Stomach (tissue), 8 donors: ENCODE measurements at regions not wholly inside any gene's neighbourhood (a gene's known extent, or its start where the extent isn't known, plus 50 kb on each side); places are given as distances from the start of the nearest gene placed in this dataset.

Source experiments
- DNase-seq, 2 donors: peaks; one replicate each; pipeline versions ENCODE4 v3.0.0 to v3.0.0-alpha.2; 2013 to 2019
- H3K27ac ChIP-seq, 5 donors: fragments of 200-600 bp in 4 of 5; sonication (generic) in 4 of 5; one replicate each; pipeline ENCODE4 v1.5.1; 2013 to 2019; ENCODE audit warnings: mild to moderate bottlenecking in 1 of 5, moderate library complexity in 1 of 5
- H3K27me3 ChIP-seq, 3 donors: fragments of 200-600 bp; sonication (generic); one replicate each; pipeline ENCODE4 v1.5.1; 2017 to 2019; ENCODE audit warnings: mixed run types in 1 of 3
- H3K36me3 ChIP-seq, 4 donors: fragments of 200-600 bp; sonication (generic); 1 replicate in 3 of 4; 2 replicates in 1 of 4; pipeline ENCODE4 v1.5.1; 2016 to 2019
- H3K4me1 ChIP-seq, 4 donors: fragments of 200-600 bp; sonication (generic); one replicate each; pipeline ENCODE4 v1.5.1; 2016 to 2019
- H3K4me3 ChIP-seq, 4 donors: fragments of 200-600 bp; sonication (generic) in 3 of 4; one replicate each; pipeline ENCODE4 v1.5.1; 2016 to 2019; ENCODE audit warnings: mild to moderate bottlenecking in 1 of 4
- H3K9me3 ChIP-seq, 4 donors: fragments of 200-600 bp; sonication (generic); one replicate each; pipeline ENCODE4 v1.5.1; 2016 to 2019
- EP300 ChIP-seq: sonication (generic); formaldehyde crosslinking; IDR thresholded peaks from one replicate; pipeline ENCODE4 v1.6.1; 2017; ENCODE audit warnings: antibody characterized with exemption
- POLR2A ChIP-seq, 4 donors: fragments of 450-650 bp; IDR thresholded peaks; one replicate each; pipeline ENCODE4 v1.6.1; 2016; ENCODE audit warnings: antibody characterized with exemption in 4 of 4, control low read depth in 2 of 4, mild to moderate bottlenecking in 1 of 4, moderate library complexity in 1 of 4
- POLR2AphosphoS5 ChIP-seq, 3 donors: sonication (generic); formaldehyde crosslinking; IDR thresholded peaks; one replicate each; pipeline ENCODE4 v1.6.1; 2016; ENCODE audit warnings: antibody characterized with exemption in 3 of 3
- WGBS, 5 donors: extraction: QIAGEN DNeasy Blood & Tissue Kit in 3 of 5; methylation state at CpG; one replicate each; pipeline versions ENCODE4 v1.1.5 to v1.1.7; 2013 to 2018; 5-methylcytosine and 5-hydroxymethylcytosine counted together
- intact Hi-C: fragments of 100-400 bp; cut with DNase I; formaldehyde crosslinking; loops from one replicate; pipeline ENCODE4 v1.15.1; 2023; ENCODE audit warnings: low total_unique reads
- TF ChIP-seq, protein P1 (sequence below), 7 experiments: fragments of 450-650 bp in 4 of 7; fragments of 200-600 bp in 3 of 7; sonication (generic) in 3 of 7; IDR thresholded peaks; one replicate each; pipeline ENCODE4 v1.5.1; 2016 to 2019; ENCODE audit warnings: antibody characterized with exemption in 7 of 7, control low read depth in 2 of 7, mild to moderate bottlenecking in 1 of 7
- donor health status: healthy with polysubstance abuse.
- donor health status: Bipolar disorder and iron deficiency.
- donor health status: healthy.

DNA sequence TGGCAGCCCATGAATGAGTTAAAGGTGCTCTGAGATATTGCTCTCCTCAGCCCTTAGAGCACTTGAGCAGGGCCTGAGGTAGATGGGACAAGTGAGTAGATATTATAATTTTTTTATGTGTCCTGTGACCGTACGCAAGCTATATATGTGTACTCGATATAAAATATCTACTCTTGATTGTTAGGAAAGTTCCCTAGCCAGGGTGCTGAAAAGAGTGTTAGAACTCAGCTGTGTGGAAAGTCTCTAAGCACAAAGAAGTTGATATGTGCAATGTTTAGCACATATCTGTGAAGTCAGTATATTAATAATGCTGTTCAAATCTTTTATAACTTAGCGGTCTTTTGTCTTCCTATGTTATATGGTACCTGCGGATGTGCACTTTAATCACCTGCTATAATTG, 114.6 kb upstream of the PLD5 start:
- no peak for DNase-seq
- no peaks in the 10 kb centered on the region for H3K36me3 ChIP-seq
- intact Hi-C loops: no loop called here
- WGBS, 5 donors: 89 to 93% (median 92%) methylated on average over 5 of the region's 5 CpGs
- H3K27me3 ChIP-seq: no peaks in the 10 kb centered on the region
- no peaks in the 10 kb centered on the region for H3K9me3 ChIP-seq
- no peak overlapping the region for H3K4me3 ChIP-seq
- TF ChIP-seq POLR2AphosphoS5 (IDR thresholded peaks at IDR 0.05) (no peak), POLR2A (IDR thresholded peaks at IDR 0.05) (no peak), EP300 (no peak)
- TF ChIP-seq, protein P1, sequence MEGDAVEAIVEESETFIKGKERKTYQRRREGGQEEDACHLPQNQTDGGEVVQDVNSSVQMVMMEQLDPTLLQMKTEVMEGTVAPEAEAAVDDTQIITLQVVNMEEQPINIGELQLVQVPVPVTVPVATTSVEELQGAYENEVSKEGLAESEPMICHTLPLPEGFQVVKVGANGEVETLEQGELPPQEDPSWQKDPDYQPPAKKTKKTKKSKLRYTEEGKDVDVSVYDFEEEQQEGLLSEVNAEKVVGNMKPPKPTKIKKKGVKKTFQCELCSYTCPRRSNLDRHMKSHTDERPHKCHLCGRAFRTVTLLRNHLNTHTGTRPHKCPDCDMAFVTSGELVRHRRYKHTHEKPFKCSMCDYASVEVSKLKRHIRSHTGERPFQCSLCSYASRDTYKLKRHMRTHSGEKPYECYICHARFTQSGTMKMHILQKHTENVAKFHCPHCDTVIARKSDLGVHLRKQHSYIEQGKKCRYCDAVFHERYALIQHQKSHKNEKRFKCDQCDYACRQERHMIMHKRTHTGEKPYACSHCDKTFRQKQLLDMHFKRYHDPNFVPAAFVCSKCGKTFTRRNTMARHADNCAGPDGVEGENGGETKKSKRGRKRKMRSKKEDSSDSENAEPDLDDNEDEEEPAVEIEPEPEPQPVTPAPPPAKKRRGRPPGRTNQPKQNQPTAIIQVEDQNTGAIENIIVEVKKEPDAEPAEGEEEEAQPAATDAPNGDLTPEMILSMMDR (IDR thresholded peaks at IDR 0.05): no peak
- H3K27ac ChIP-seq: no peak overlapping the region
- no peaks in the 10 kb centered on the region for H3K4me1 ChIP-seq

DNA sequence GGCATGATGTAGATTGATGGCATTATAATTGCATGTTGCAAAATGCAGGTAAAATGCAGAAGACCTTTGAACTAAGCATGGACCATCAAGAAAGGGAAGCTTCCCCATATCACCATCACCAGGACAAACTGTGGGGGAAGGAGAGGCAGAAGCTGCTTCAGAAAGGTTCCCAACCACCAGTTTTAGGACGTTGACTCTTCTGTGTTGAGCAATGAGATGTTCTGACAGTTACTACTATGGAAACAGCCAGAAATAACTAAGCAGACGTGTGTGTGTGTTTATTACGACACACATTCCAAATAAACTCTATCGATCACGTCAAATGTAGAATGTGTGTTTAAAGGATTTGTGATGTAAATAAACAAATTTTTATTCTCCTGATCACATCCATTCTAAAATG, 110.2 kb upstream of the PLD5 start:
- Histone ChIP-seq H3K27ac (no peak overlapping the region), H3K4me3 (no peak overlapping the region), H3K9me3 (no peaks in the 10 kb centered on the region), H3K27me3 (no peaks in the 10 kb centered on the region), H3K36me3 (no peaks in the 10 kb centered on the region), H3K4me1 (no peaks in the 10 kb centered on the region)
- no peak for DNase-seq
- intact Hi-C loops: no loop called here
- TF ChIP-seq EP300: no peak
- TF ChIP-seq, protein P1 (IDR thresholded peaks at IDR 0.05): no peak
- no peak for TF ChIP-seq POLR2AphosphoS5 (IDR thresholded peaks at IDR 0.05)
- no peak for TF ChIP-seq POLR2A (IDR thresholded peaks at IDR 0.05)
- 63 to 73% (median 69%) methylated on average over 5 of the region's 5 CpGs for WGBS, 5 donors

DNA sequence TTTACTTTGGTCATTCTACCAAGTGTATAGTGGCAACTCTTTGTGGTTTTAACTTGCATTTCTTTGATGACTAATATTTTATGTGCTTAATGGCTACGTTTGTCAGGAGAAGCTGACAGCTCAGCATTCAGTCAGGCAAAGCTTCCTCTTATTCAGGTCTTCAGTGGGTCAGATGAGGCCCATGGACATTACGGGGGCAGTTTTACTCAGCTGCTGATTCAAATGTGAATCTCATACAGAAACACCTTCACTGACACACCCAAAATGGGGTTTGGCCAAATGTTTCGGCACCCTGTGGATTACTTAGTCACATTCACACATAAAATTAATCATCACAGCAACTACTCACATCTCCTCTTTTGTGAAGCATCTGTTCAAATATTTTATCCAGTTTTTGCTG, 104.9 kb upstream of the PLD5 start:
- Histone ChIP-seq H3K27me3 (no peaks in the 10 kb centered on the region), H3K4me1 (no peaks in the 10 kb centered on the region), H3K36me3 (no peaks in the 10 kb centered on the region), H3K9me3 (no peaks in the 10 kb centered on the region), H3K27ac (no peak overlapping the region), H3K4me3 (no peak overlapping the region)
- DNase-seq: no peak
- WGBS, 5 donors: 50 to 59% (median 57%) methylated on average over 3 of the region's 3 CpGs
- no peak for TF ChIP-seq POLR2AphosphoS5 (IDR thresholded peaks at IDR 0.05)
- intact Hi-C loops: no loop called here

DNA sequence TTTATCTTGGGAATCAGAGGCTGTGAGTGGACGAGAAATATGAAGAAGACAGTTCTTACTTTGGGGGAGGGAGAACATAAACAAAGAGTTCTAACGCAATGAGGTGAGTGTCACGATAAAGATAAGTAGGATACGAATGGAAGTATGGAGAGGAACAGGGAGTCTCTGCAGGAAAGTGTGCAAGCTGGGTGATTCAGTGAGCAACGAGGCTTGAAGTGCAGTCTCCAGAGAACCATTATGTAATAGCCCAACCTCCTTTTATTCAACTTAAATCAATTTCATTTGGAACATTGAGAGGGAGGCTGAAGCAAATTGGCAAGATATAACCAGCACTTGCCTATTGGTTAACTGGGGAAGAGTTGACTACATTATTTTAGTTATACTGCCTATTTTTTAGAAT, 99.3 kb upstream of the PLD5 start:
- WGBS, 5 donors: 30 to 61% (median 56%) methylated on average over 5 of the region's 5 CpGs
- Histone ChIP-seq H3K4me3 (no peak overlapping the region), H3K36me3 (no peaks in the 10 kb centered on the region), H3K4me1 (no peaks in the 10 kb centered on the region), H3K27me3 (no peaks in the 10 kb centered on the region), H3K27ac (no peak overlapping the region), H3K9me3 (no peaks in the 10 kb centered on the region)
- intact Hi-C loops: no loop called here
- TF ChIP-seq POLR2AphosphoS5 (IDR thresholded peaks at IDR 0.05) (no peak), EP300 (no peak), POLR2A (IDR thresholded peaks at IDR 0.05) (no peak)
- TF ChIP-seq, protein P1 (IDR thresholded peaks at IDR 0.05): no peak
- no peak for DNase-seq

DNA sequence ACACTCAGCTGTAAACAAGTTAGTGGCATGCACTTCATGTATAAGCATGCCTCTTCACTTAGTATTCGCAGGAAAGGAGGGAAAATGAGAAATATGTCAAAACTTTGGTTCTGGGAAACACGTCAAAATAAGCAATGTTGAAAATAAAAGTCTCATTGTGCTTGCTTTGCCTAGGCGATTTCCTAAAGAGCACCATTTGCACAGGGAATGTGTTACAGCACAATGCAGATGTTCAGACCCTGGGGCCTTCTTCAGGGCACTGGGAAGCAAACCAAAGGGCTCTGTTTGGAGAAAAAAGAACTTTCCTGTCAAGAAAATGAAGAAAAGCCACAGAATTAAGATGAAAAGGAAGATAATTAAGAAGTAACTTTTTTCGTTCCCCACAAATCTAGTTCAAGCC, 98.6 kb upstream of the PLD5 start:
- Histone ChIP-seq H3K36me3 (no peaks in the 10 kb centered on the region), H3K27me3 (no peaks in the 10 kb centered on the region), H3K9me3 (peaks cover 0 to 3% (median 0%) of the 10 kb centered on the region in 4 donors), H3K4me3 (no peak overlapping the region), H3K27ac (no peak overlapping the region), H3K4me1 (no peaks in the 10 kb centered on the region)
- no peak for TF ChIP-seq POLR2AphosphoS5 (IDR thresholded peaks at IDR 0.05)
- TF ChIP-seq EP300: no peak
- TF ChIP-seq, protein P1 (IDR thresholded peaks at IDR 0.05): no peak
- no peak for TF ChIP-seq POLR2A (IDR thresholded peaks at IDR 0.05)
- WGBS, 5 donors: 57 to 70% (median 66%) methylated on average over 4 of the region's 4 CpGs
- DNase-seq: no peak
- intact Hi-C loops: no loop called here
